ENCODE measurements at regions not wholly inside any gene's neighbourhood (a gene's known extent, or its start where the extent isn't known, plus 50 kb on each side); places are given as distances from the start of the nearest gene placed in this dataset.

GRCh38 chr21:19031953-19032352 lies 628.4 kb upstream of the TMPRSS15 start:
- TF ChIP-seq CTCF (IDR thresholded peaks at IDR 0.05), result no peak
- TF ChIP-seq POLR2A (IDR thresholded peaks at IDR 0.05), result no peak

Measured in heart left ventricle (tissue), 13 donors.